PC-3 (cell line): ENCODE measurements at regions not wholly inside any gene's neighbourhood (a gene's known extent, or its start where the extent isn't known, plus 50 kb on each side); places are given as distances from the start of the nearest gene placed in this dataset.

Experiments
- EZH2 ChIP-seq: fragments of 300-600 bp; sonication (generic); IDR thresholded peaks from one replicate; pipeline ENCODE4 v1.6.1; 2017; ENCODE audit warnings: antibody characterized with exemption, mild to moderate bottlenecking, low read length; ENCODE audit not compliant: unreplicated experiment
- EZH2phosphoT487 ChIP-seq: fragments of 300-600 bp; sonication (generic); IDR thresholded peaks from 2 replicates; pipeline ENCODE4 v1.6.1; 2018; ENCODE audit warnings: mild to moderate bottlenecking, antibody characterized with exemption, low read length, borderline replicate concordance
- TF ChIP-seq, protein P1 (sequence below): fragments of 300-600 bp; sonication (generic); conservative IDR thresholded peaks from 2 replicates; pipeline ENCODE4 v1.5.1; 2017; ENCODE audit warnings: antibody characterized with exemption, low read depth, mild to moderate bottlenecking, low read length

DNA sequence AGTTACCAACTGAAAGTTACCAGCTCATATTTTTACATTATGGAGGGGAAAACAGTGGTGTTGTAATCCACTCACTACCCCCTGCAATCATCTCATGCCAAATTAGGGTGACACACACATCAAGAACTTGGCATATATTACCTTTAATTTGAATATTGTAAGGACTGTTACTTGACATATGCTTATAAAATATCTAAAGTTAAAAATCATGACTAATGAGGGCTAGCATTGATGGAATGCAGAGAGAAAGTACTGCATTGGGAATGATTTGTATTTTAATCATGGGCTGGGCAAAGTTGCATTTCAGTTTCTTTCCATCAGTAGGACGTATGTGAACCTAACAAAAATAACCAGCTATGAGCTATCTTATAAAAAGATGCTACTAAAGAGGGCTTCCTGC is 517.5 kb upstream of the GRIA3 start:
- TF ChIP-seq, protein P1, sequence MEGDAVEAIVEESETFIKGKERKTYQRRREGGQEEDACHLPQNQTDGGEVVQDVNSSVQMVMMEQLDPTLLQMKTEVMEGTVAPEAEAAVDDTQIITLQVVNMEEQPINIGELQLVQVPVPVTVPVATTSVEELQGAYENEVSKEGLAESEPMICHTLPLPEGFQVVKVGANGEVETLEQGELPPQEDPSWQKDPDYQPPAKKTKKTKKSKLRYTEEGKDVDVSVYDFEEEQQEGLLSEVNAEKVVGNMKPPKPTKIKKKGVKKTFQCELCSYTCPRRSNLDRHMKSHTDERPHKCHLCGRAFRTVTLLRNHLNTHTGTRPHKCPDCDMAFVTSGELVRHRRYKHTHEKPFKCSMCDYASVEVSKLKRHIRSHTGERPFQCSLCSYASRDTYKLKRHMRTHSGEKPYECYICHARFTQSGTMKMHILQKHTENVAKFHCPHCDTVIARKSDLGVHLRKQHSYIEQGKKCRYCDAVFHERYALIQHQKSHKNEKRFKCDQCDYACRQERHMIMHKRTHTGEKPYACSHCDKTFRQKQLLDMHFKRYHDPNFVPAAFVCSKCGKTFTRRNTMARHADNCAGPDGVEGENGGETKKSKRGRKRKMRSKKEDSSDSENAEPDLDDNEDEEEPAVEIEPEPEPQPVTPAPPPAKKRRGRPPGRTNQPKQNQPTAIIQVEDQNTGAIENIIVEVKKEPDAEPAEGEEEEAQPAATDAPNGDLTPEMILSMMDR, result no peak
- TF ChIP-seq EZH2, result no peak
- no peak for TF ChIP-seq EZH2phosphoT487
